Mesenchymal stem cell (in vitro differentiated cells and primary cell): ENCODE measurements at regions not wholly inside any gene's neighbourhood (a gene's known extent, or its start where the extent isn't known, plus 50 kb on each side); places are given as distances from the start of the nearest gene placed in this dataset.

Experiments used
- DNase-seq: peaks from one replicate; pipeline ENCODE4 v3.0.0-alpha.2; 2013
- H2AFZ ChIP-seq: one replicate; pipeline ENCODE4 v1.6.1; 2013; ENCODE audit warnings: low read depth, mild to moderate bottlenecking, control low read depth, inconsistent platforms, low read length, moderate library complexity
- H2AK5ac ChIP-seq: 2 replicates; pipeline ENCODE4 v1.6.1; 2013; ENCODE audit warnings: low read length, moderate library complexity, mild to moderate bottlenecking, inconsistent platforms; ENCODE audit not compliant: severe bottlenecking
- H2BK120ac ChIP-seq: one replicate; pipeline ENCODE4 v1.6.1; 2013; ENCODE audit warnings: low read depth, mild to moderate bottlenecking, inconsistent platforms, low read length, moderate library complexity
- H2BK12ac ChIP-seq, 2 experiments: one replicate each; pipeline ENCODE4 v1.6.1; 2013; ENCODE audit warnings: inconsistent platforms in 2 of 2, low read length in 2 of 2, mild to moderate bottlenecking in 2 of 2, moderate library complexity in 2 of 2, control low read depth in 1 of 2
- H2BK15ac ChIP-seq: one replicate; pipeline ENCODE4 v1.6.1; 2013; ENCODE audit warnings: mild to moderate bottlenecking, low read depth, inconsistent platforms; ENCODE audit not compliant: poor library complexity, severe bottlenecking
- H2BK5ac ChIP-seq: 2 replicates; pipeline ENCODE4 v1.6.1; 2013; ENCODE audit warnings: low read depth, mild to moderate bottlenecking, low read length, control low read depth, inconsistent platforms; ENCODE audit not compliant: poor library complexity, severe bottlenecking
- H3K14ac ChIP-seq, 2 experiments: one replicate each; pipeline ENCODE4 v1.6.1; 2013; ENCODE audit warnings: inconsistent platforms in 2 of 2, low read length in 2 of 2, control low read depth in 1 of 2, mild to moderate bottlenecking in 1 of 2, moderate library complexity in 1 of 2
- H3K18ac ChIP-seq, 2 experiments: one replicate each; pipeline ENCODE4 v1.6.1; 2013; ENCODE audit warnings: inconsistent platforms in 2 of 2, low read length in 2 of 2, control low read depth in 1 of 2, low read depth in 1 of 2, mild to moderate bottlenecking in 1 of 2
- H3K23ac ChIP-seq, 2 experiments: one replicate each; pipeline ENCODE4 v1.6.1; 2013; ENCODE audit warnings: inconsistent platforms in 2 of 2, low read length in 2 of 2, mild to moderate bottlenecking in 2 of 2, moderate library complexity in 2 of 2, control low read depth in 1 of 2
- H3K27ac ChIP-seq: 2 replicates; pipeline ENCODE4 v1.5.1; 2013; ENCODE audit warnings: mild to moderate bottlenecking, moderate library complexity, low read length, control low read depth, inconsistent platforms; ENCODE audit not compliant: poor library complexity, severe bottlenecking
- H3K27me3 ChIP-seq, 2 experiments: 2 replicates each; pipeline versions ENCODE4 v1.6.1 to v1.7.0; 2013; ENCODE audit warnings: low read length in 2 of 2, mild to moderate bottlenecking in 2 of 2, moderate library complexity in 2 of 2, control low read depth in 1 of 2, inconsistent platforms in 1 of 2; ENCODE audit not compliant: control insufficient read depth in 1 of 2, insufficient read depth in 1 of 2
- H3K36me3 ChIP-seq, 2 experiments: 2 replicates each; pipeline versions ENCODE4 v1.6.1 to v1.7.0; 2013; ENCODE audit warnings: low read length in 2 of 2, control low read depth in 1 of 2, inconsistent platforms in 1 of 2, low read depth in 1 of 2, mild to moderate bottlenecking in 1 of 2; ENCODE audit not compliant: insufficient read depth in 2 of 2, control insufficient read depth in 1 of 2
- H3K4ac ChIP-seq, 2 experiments: one replicate each; pipeline ENCODE4 v1.6.1; 2013; ENCODE audit warnings: inconsistent platforms in 2 of 2, low read length in 2 of 2, mild to moderate bottlenecking in 2 of 2, moderate library complexity in 2 of 2, control low read depth in 1 of 2, low read depth in 1 of 2
- H3K4me1 ChIP-seq: 2 replicates; pipeline ENCODE4 v1.6.1; 2013; ENCODE audit warnings: low read depth, low read length, control low read depth; ENCODE audit not compliant: control insufficient read depth, insufficient read depth
- H3K4me2 ChIP-seq: 2 replicates; pipeline ENCODE4 v1.6.1; 2013; ENCODE audit warnings: low read length, mild to moderate bottlenecking, inconsistent platforms; ENCODE audit not compliant: poor library complexity, severe bottlenecking
- H3K4me3 ChIP-seq, 2 experiments: 2 replicates each; pipeline versions ENCODE4 v1.5.1 to v1.7.0; 2013; ENCODE audit warnings: low read length in 2 of 2, mild to moderate bottlenecking in 2 of 2, control low read depth in 1 of 2, low read depth in 1 of 2; ENCODE audit not compliant: insufficient read depth in 1 of 2
- H3K79me1 ChIP-seq: replicated peaks from 2 replicates; pipeline ENCODE4 v1.6.1; 2013; ENCODE audit warnings: mild to moderate bottlenecking, control low read depth, low read length, inconsistent platforms; ENCODE audit not compliant: poor library complexity, severe bottlenecking
- H3K9ac ChIP-seq: 2 replicates; pipeline ENCODE4 v1.7.0; 2013; ENCODE audit warnings: mild to moderate bottlenecking, low read length, moderate library complexity
- H3K9me3 ChIP-seq: 2 replicates; pipeline ENCODE4 v1.7.0; 2013; ENCODE audit warnings: mild to moderate bottlenecking, low read length; ENCODE audit not compliant: control insufficient read depth
- H4K8ac ChIP-seq: one replicate; pipeline ENCODE4 v1.6.1; 2013; ENCODE audit warnings: inconsistent platforms, mild to moderate bottlenecking, low read length, moderate library complexity
- H4K91ac ChIP-seq: one replicate; pipeline ENCODE4 v1.6.1; 2013; ENCODE audit warnings: mild to moderate bottlenecking, low read length, inconsistent platforms
- whole genome bisulfite sequencing: methylation state at CpG from one replicate; pipeline ENCODE4 v1.1.7; 2013; ENCODE audit warnings: mixed read lengths; 5-methylcytosine and 5-hydroxymethylcytosine counted together

- no peaks in the 10 kb centered on the region for H3K4me1 ChIP-seq
- H3K9me3 ChIP-seq = no peaks in the 10 kb centered on the region
- no peak overlapping the region for H3K18ac ChIP-seq
- no peak for DNase-seq
- no peak overlapping the region for H3K27ac ChIP-seq
- no peak overlapping the region for H2BK5ac ChIP-seq
- no peak overlapping the region for H2BK120ac ChIP-seq
- H3K23ac ChIP-seq = no peak overlapping the region
- no peak overlapping the region for H2BK15ac ChIP-seq
- H4K91ac ChIP-seq = no peak overlapping the region
- no peak overlapping the region for H2AFZ ChIP-seq
- no peaks in the 10 kb centered on the region for H3K36me3 ChIP-seq
- no peak overlapping the region for H4K8ac ChIP-seq
- no peak overlapping the region for H3K9ac ChIP-seq
- peaks cover 0 to 9% of the 10 kb centered on the region in 2 experiments for H3K27me3 ChIP-seq
- no peak overlapping the region for H3K14ac ChIP-seq
- H3K4ac ChIP-seq = no peak overlapping the region
- no peaks in the 10 kb centered on the region for H3K79me1 ChIP-seq
- no peak overlapping the region for H3K4me3 ChIP-seq
- no peak overlapping the region for H3K4me2 ChIP-seq
- no peak overlapping the region for H2AK5ac ChIP-seq
- 80% methylated on average over 1 of the region's 3 CpGs for WGBS
- no peak overlapping the region for H2BK12ac ChIP-seq
Measured at GRCh38 chr12:115830070-115830469, 447.4 kb downstream of the MED13L start.

GRCh38 chr12:115828168-115828567 is 449.3 kb downstream of the MED13L start:
- Histone ChIP-seq H2BK5ac (no peak overlapping the region), H3K18ac (no peak overlapping the region), H3K4ac (no peak overlapping the region), H3K4me2 (no peak overlapping the region), H4K8ac (no peak overlapping the region), H3K27me3 (peaks cover 0 to 9% of the 10 kb centered on the region in 2 experiments), H2BK120ac (no peak overlapping the region), H3K36me3 (no peaks in the 10 kb centered on the region), H2BK15ac (no peak overlapping the region), H3K4me1 (no peaks in the 10 kb centered on the region), H3K27ac (no peak overlapping the region), H2AK5ac (no peak overlapping the region), H3K4me3 (no peak overlapping the region), H3K79me1 (no peaks in the 10 kb centered on the region), H3K9me3 (peaks cover 3% of the 10 kb centered on the region), H4K91ac (no peak overlapping the region), H2AFZ (no peak overlapping the region), H3K23ac (no peak overlapping the region), H3K9ac (no peak overlapping the region), H3K14ac (no peak overlapping the region), H2BK12ac (no peak overlapping the region)
- DNase-seq = no peak
- 64% methylated on average over 3 of the region's 4 CpGs for WGBS

GRCh38 chr12:115824936-115825602 is 452.4 kb downstream of the MED13L start:
- Histone ChIP-seq H3K4ac (no peak overlapping the region), H3K9ac (no peak overlapping the region), H2BK120ac (no peak overlapping the region), H3K9me3 (peaks cover 3% of the 10 kb centered on the region), H3K4me2 (no peak overlapping the region), H2BK5ac (no peak overlapping the region), H4K91ac (no peak overlapping the region), H3K4me3 (no peak overlapping the region), H3K36me3 (no peaks in the 10 kb centered on the region), H4K8ac (no peak overlapping the region), H3K27me3 (peaks cover 0 to 23% of the 10 kb centered on the region in 2 experiments), H3K23ac (no peak overlapping the region), H2BK15ac (no peak overlapping the region), H2AK5ac (no peak overlapping the region), H3K79me1 (no peaks in the 10 kb centered on the region), H3K27ac (no peak overlapping the region), H3K4me1 (no peaks in the 10 kb centered on the region), H3K14ac (no peak overlapping the region), H3K18ac (no peak overlapping the region), H2BK12ac (no peak overlapping the region), H2AFZ (no peak overlapping the region)
- WGBS = 73% methylated on average over 4 of the region's 4 CpGs
- no peak for DNase-seq

GRCh38 chr12:115823635-115824034 is 453.9 kb downstream of the MED13L start:
- Histone ChIP-seq H2BK120ac (no peak overlapping the region), H2BK15ac (no peak overlapping the region), H3K4me1 (no peaks in the 10 kb centered on the region), H2AFZ (no peak overlapping the region), H3K9me3 (peaks cover 3% of the 10 kb centered on the region), H3K4me3 (no peak overlapping the region), H2BK12ac (no peak overlapping the region), H3K4ac (no peak overlapping the region), H3K23ac (no peak overlapping the region), H3K36me3 (no peaks in the 10 kb centered on the region), H3K4me2 (no peak overlapping the region), H4K8ac (no peak overlapping the region), H3K9ac (no peak overlapping the region), H2BK5ac (no peak overlapping the region), H3K14ac (no peak overlapping the region), H3K27ac (no peak overlapping the region), H2AK5ac (no peak overlapping the region), H3K27me3 (peaks cover 0 to 23% of the 10 kb centered on the region in 2 experiments), H3K79me1 (no peaks in the 10 kb centered on the region), H3K18ac (no peak overlapping the region), H4K91ac (no peak overlapping the region)
- WGBS = 14% methylated on average over 5 of the region's 5 CpGs
- peak; percentile 40 for DNase-seq
